HG02852 (cell line): ENCODE measurements at regions not wholly inside any gene's neighbourhood (a gene's known extent, or its start where the extent isn't known, plus 50 kb on each side); places are given as distances from the start of the nearest gene placed in this dataset.
"Not testable (repeated sequence)": the region's sequence is repeated elsewhere in the genome, so short reads cannot be mapped to it uniquely, and the experiment has no call there.

Experiments used
- ATAC-seq: cut with Tn5 transposase; IDR thresholded peaks from one replicate; pipeline ENCODE4 v1.9.1; 2021; ENCODE audit warnings: mild to moderate bottlenecking, moderate library complexity; ENCODE audit not compliant: unreplicated experiment

DNA sequence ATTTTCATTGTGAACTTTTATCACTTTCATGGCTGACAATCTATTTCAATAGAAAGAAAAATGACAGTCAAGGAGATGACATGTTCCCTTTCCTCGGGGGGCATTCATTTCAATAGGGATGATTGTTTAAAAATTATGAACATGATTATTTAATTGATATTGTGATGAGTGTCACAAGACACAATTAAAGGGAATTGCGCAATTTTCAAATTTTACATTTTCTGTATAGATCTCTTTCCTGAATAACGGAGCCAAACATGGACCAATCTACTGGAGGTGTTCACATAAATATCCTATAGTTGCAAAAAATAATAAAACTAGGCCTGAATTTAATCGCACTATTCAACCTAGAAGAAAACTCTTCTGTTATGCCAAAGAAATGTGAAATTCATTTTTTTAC lies 1274.6 kb downstream of the SLITRK5 start:
- ATAC-seq: no peak

DNA sequence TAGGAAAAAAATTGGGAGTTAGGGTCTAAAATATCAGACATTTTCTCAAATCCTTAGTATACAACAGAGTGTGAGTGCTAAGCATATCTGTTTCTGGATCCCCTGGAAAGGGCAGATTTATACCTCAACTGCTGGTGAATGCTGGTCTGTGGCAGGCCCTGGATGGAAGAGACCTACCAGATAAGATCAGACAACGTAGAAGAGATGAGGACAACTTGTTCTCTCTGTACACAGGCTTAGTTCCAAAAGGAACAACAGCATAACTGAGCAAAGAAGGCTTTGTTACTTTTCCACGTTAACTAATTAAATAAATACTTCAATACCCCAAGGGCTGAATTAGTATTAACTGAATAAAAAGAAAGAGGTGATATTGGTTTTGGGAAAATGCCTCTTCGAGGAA lies 1277.3 kb downstream of the SLITRK5 start:
- ATAC-seq: no peak

DNA sequence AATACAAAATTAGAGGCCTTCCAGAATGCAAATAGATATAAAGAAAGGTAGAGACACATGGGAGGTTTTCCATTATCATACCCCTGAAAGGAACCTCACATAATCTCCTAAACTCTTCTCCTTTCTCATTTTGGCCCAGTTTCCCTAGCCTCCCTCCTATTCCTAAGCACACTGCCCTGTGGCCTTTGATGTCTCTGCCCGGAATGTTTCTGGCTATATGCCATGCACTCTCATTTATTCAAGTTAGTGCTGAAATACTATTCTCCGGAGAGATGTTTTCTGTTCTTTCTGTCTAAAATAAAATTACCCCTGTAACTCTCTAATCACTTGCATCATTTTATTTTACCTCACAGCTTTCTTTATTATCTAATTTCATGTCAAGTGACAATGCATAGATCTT lies 1287.7 kb downstream of the SLITRK5 start:
- ATAC-seq: no peak

DNA sequence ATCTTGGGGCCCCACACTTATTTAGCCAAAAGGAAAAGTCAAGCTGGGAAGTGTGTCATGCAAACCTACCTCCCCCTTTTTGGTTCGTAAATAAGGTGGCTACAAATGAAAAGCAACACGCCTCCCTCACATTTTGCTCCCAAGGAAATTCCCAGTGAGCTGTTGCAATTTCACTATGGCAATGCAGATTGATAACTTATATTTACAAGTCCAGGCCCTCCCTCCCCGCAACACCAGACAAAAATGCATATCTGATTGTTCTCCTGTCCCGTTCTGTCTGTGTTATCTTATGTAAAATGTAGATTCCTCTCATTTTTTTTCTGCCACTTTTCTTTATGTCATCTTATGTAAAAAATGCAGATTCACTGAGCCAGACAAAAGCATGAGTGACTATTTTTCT lies 1305.3 kb downstream of the SLITRK5 start:
- ATAC-seq: no peak

DNA sequence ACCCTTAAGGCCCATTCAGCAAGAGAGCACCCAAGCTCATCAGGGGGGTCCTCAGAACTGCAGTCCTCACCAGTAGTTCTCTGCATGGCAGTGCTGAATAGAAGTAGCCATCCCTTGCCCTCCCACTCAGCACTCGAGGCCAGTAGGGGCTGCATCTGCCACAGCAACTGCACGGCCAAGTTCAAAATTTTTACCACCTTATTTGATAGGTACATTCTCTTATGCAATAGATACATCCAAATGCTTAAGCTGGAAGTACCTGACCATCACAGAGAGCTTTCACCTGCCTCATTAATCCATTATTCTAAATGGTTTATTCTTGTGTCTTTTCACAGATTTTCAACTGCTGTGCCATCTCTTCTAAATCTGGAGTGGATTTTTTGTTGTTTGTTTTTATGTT lies 1307.4 kb downstream of the SLITRK5 start:
- ATAC-seq: no peak

DNA sequence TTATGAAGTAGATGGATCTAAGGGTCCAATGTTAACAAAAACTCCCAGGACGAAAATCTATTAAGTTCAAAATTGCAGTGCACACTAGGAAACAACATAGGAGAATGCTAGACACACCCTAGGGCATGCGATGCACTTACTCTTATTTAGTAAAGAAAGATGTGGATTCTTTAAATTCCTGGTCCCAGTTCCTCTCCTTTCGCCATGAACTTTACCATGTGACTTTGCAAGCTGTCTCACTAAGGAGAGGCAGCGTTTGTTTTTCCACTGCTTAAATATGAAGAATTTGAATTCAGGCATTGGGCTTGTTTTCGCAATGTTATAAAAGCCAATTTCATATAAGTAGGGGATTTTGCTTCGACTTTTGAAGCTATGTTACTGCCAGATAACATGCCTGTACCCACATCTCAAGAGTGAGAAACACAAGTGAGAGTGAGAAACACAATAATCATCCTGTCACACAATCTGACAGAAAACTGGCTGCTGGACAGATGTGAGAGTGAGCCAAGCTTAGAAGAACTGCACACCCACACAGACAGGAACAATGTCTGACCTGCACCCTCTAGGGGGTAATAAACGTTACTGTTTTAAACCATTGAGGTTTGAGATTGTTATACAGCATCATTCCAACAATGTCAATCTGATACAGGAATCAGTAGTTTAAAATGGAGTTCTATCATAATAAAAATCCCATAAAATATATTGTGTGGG lies 1308.4 kb downstream of the SLITRK5 start:
- ATAC-seq: no peak

DNA sequence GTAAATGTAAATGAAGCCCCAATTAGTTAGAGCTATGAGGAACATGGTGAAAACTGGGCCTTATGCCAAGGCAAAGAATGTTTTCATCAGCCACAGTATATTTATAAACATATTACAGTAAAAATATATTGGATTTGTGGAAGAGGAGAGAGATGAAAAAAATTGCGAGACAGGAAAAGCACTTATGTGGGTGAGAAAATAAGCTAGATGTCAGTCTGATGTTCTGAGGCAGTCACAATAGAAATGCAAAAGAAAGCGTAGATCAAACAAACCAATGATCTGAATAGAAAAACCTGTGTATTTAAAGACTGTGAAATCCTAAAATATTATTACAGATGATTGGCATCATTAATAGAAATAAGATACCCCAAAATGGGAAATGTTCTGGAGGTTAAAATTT lies 1332.5 kb downstream of the SLITRK5 start:
- no peak for ATAC-seq

DNA sequence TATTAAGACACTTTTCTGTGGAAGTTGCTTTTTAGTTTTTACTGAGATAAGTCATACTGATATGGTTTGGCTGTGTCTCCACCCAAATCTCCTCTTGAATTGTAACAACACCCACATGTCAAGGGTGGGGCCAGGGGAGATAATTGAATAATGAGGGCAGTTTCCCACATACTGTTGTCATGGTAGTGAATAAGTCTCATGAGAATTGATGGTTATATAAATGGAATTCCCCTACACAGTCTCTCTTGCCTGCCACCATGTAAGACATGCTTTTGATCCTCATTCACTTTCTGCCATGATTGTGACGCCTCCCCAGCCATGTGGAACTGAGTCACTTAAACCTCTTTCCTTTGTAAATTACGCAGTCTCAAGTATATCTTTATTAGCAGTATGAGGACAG lies 1340.4 kb downstream of the SLITRK5 start:
- no peak for ATAC-seq

DNA sequence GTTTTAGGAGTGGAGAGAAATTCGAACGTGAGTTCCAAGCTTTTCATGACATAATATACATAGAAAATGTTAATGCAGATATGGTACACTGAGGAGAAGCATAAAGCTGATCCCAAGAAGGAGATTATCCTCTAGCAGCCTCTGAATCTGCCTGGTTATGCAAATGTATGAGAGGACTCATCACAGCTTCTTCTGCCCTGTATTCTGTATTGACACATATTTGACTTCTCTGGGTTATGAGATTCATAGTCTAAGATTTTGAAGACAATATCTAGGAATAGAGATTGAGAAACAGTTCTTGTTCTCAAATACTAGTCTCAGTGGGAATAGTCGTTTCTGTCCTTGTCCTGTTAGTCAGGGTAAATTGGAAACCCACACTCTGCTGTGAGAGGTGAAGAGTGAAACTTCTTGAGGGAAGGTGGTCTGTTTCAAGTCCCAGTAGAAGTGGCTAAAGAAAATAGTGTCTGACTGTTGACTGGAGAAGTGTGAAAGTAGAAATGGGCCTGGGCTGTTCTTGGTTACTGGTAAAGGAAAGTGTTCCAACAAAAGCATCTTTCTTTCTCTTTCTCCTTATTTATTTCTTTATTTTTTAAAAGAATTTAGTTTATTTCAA lies 1356.6 kb downstream of the SLITRK5 start:
- no peak for ATAC-seq

DNA sequence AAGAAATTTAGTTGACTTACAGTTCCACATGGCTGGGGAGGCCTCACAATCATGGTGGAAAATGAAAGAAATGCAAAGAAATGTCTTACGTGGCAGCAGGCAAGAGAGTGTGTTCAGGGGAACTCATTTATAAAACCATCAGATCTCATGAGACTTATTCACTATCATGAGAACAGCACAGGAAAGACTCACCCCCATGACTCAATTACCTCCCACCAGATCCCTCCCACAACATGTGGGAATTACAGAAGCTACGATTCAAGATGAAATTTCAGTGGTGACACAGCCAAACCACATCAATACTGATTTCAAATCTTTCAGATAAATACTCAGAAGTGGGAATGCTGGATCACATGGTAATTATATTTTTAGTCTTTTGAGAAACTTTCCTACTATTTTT lies 1357.9 kb downstream of the SLITRK5 start:
- ATAC-seq: no peak

DNA sequence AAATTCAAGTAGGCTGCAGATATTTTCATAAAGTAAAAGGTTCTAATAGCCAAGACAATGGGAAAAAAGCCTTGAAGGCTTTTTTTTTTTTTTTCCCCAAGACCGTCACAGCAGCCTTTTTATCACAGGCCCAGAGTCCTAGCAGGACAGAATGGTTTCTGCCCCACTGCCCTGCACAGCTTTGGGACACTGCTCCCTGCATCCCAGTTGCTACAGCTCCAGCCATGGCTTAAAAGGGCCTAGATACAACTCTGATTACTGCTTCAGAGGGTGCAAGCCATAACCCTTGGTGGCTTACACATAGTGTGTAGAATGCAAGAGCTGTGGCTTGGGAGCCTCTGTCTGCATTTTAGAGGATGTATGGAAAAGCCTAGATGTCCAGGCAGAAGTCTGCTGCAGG lies 1362.8 kb downstream of the SLITRK5 start:
- ATAC-seq: no peak

DNA sequence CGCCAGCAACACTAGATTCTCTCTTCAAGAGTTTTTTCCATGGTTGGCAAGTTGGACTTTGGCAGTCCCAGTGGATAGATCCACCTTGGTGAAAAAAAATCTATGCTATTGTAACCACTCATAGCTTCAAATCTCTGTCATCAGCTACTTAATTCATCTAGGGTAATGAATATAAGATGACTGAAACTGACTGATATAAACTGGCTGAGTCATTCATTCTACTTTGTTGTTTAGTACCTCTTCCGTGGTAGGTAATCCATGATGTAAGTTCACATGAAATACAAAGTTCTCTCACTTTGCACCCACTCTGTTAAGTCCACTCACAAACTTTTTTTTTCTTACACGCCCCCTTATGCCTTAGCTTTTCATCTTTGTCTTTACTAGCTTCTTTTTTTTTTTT lies 1381.5 kb downstream of the SLITRK5 start:
- ATAC-seq: no peak

DNA sequence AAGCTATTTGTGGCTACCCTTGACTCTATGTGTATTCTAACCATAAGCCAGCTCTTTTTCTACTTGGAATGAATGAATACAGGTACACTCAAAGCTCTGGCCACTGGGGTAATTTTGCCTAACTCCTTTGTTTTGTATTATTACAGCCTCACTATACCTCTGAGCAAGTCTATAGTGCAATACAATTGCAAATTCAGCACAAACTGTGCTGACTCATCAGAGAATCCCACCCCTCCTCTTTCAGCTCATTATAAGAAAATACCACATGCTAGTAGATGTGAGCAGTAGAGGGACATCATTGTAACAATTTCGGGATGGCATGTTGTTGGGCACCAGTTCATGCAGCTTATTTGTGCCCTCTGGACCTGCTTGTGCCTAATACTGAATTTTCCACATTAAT lies 1382.2 kb downstream of the SLITRK5 start:
- no peak for ATAC-seq

DNA sequence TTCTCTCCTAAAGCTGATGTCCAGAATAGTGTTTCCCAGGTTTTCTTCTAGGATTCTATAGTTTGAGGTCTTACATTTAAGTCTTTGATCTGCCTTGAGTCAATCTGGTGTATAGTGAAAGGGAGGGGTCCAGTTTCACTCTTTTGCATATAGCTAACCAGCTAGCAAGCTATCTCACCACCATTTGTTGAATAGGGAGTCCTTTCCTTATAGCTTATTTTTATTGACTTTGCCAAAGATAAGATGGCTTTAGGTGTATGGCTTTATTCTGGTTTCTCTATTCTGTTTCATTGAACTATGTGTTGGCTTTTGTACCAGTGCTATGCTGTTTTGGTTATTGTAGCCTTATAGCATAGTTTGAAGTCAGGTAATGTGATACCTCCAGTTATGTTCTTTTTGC lies 1386.1 kb downstream of the SLITRK5 start:
- no peak for ATAC-seq

DNA sequence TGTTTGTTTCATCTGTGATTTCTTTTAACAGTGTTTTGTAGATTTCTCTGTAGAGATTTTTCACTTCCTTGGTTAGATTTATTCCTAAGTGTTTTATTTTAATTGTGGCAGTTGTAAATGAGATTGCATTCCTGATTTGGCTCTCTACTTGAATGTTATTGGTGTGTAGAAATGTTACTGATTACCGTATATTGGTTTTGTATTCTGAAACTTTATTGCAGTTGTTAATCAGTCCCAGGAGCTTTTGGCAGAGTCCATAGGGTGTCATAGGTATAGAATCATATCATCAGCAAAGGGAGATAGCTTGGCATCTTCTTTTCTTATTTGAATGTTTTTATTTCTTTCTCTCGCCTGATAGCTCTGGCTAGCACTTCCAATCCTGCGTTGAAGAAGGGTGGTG lies 1386.7 kb downstream of the SLITRK5 start:
- ATAC-seq: no peak

DNA sequence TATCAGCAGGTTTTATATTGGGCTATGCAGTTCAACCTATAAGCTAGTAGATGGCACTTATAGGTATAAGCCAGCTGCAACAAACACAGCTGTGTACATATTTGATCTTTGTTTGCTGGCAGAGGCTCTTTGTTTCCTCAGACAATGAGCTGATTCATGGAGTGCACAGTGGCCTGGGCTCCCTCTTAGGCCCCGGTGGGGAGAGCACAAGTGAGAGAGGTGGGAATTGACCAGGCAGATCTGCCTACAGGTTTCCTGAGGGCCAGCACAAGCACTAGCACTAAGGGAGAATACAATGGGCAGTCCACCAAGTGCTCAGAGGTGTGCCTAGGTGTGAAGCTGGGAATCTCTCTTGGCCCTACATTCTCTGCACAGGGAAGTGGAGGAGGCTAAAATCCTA lies 1390.7 kb downstream of the SLITRK5 start:
- ATAC-seq: no peak

DNA sequence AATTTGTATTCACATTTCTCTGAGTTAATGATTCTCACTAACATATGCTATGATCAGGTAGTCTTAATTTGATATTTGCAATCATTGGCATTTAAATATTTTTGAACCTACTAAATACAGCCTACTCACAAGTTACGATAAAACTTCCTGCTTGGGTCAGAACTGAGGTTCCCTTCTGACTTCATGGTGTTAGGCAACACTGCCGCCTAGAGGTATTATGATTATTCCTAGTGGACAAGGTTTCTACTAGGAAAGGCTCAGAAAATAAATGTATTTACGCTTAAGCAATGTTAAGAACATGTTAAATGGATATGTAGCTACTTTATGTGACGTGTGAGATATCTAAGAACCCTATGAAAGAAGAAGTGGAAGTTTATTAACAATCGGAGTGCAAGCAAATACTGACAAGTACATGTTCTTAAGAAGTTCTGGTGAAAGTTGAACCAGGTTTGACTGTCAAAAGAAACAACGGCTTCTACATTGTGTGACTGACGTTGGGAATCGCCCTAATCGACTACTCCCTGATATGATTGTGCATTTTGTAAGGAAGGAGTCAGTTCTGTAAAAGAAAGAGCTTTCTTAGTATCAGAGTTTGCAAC lies 1395.8 kb downstream of the SLITRK5 start:
- ATAC-seq: peak; percentile 66

DNA sequence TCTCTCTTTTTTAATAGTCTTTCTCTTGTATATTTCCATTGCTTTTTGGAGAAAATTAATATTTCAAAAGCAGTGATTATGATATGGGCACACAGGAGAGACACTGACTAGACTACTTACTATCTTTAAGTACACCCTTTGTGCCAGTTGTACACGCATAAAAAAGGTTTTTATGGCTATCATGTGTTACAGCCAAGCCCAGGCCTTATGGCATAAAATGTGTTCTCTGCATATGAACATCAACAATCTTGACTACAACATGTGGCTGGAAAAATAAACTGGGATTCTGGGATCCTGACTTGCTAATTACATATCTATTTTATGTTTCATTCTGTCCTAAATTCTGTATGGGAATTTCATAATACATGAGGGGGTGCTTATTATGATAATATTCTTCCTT lies 1401.8 kb downstream of the SLITRK5 start:
- no peak for ATAC-seq

DNA sequence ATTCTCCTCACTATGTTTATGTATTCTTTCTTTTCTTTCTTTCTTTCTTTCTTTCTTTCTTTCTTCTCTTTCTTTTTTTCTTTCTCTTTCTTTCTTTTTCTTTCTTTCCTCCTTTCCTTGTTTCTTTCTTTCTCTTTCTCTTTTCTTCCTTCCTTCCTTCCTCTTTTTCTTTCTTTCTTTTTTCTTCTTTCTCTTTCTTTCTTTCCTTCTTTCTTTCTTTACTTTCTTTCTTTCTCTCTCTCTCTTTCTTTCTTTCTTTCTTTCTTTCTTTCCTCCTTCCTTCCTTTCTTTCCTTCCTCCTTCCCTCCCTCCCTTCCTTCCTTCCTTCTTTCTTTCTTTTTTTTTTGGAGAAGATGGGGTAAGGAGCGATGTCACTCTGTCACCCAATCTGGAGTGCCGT lies 1405.5 kb downstream of the SLITRK5 start:
- ATAC-seq: no peak

DNA sequence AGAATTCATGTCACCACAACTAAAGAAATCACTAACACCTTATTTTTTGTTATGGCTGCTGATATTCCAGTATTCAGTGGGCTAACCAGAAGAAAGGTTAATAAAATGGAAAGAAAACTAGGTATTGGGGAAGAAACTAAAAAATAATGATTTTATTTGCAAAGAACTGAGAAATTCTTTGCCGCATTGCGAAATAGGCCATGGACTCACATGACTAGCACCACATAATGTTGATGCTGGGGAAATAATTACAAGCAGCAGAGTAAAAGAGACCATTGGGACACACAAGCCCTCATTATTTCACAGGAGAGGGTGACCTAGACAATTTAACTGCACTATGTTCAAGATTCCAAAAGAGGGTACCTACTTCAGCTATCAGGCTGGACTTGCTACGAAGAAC lies 1411.5 kb downstream of the SLITRK5 start:
- ATAC-seq: no peak

DNA sequence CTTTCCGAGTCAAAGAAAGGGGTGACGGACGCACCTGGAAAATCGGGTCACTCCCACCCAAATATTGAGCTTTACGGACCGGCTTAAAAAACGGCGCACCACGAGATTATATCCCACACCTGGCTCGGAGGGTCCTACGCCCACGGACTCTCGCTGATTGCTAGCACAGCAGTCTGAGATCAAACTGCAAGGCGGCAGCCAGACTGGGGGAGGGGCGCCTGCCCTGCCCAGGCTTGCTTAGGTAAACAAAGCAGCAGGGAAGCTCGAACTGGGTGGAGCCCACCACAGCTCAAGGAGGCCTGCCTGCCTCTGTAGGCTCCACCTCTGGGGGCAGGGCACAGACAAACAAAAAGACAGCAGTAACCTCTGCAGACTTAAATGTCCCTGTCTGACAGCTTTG lies 1416.9 kb downstream of the SLITRK5 start:
- not testable (repeated sequence) for ATAC-seq

DNA sequence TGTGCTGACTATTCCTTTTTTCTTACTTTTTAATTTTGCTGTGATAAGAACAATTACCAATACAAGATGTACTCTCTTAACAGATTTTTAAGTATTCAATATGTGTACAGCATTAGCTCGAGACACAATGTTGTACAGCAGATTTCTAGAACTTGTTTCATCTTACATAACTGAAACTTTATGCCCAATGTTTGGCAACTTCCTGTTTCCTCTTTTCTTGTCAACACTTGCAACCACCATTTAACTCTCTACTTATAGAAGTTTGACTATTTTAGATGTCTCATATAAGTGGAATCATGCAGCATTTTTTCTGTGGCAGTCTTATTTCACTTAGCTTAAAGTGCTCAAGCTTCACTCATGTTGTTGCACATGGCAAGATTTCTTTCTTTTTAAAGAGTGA lies 1426.8 kb downstream of the SLITRK5 start:
- ATAC-seq: no peak

DNA sequence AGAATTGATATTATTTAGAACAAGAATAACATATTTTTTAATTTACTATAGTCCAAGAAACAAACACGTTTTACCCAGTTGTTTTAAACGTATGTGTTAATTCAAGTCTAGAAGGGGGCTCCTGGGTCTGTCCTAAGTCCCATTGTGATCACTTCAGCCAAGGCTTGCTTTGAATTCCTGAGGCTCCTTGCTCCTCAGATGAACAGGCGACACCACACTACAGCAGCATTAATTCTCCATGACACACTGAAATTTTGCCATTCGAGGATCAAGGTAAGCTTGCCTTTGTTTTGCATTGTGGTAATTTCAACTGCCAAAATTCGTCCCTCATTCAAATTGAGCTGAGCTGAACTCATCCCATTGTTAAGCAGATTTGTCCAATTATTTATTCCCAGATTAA lies 1442.6 kb downstream of the SLITRK5 start:
- no peak for ATAC-seq
